ENCODE measurements at regions not wholly inside any gene's neighbourhood (a gene's known extent, or its start where the extent isn't known, plus 50 kb on each side); places are given as distances from the start of the nearest gene placed in this dataset.

DNA sequence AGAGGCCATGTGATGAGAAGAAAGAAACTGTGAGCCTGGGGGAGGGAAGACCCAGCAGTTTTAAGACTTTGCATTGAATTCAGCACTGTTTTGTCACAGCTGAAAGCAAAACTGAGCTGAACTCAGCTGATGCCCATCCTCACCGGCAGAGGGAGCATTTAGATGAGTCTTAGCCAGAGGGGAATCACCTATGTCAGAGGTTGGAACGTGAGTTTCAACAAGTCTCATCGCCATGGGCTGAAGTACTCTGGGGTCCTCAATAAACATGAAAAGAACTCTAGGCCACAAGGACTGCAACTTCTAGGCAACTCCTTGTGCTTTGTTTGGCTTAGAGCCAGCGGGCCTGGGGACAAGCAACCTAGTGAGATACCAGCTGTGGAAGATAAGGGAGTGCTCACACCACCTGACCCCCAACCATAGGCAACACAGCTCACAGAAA lies 324.5 kb downstream of the TBL1XR1 start (continued):
- no peak for TF ChIP-seq MECOM (CRISPR knock-in tag; IDR thresholded peaks at IDR 0.05)
- TF ChIP-seq ZNF217 (CRISPR knock-in tag; IDR thresholded peaks at IDR 0.05): no peak
- no peak for TF ChIP-seq GATAD2A (IDR thresholded peaks at IDR 0.05)
- no peak for TF ChIP-seq XRCC4 (IDR thresholded peaks at IDR 0.05; ENCODE audit: extremely low read depth, insufficient read depth, insufficient read length)
- TF ChIP-seq, protein P1, sequence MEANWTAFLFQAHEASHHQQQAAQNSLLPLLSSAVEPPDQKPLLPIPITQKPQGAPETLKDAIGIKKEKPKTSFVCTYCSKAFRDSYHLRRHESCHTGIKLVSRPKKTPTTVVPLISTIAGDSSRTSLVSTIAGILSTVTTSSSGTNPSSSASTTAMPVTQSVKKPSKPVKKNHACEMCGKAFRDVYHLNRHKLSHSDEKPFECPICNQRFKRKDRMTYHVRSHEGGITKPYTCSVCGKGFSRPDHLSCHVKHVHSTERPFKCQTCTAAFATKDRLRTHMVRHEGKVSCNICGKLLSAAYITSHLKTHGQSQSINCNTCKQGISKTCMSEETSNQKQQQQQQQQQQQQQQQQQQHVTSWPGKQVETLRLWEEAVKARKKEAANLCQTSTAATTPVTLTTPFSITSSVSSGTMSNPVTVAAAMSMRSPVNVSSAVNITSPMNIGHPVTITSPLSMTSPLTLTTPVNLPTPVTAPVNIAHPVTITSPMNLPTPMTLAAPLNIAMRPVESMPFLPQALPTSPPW (CRISPR knock-in tag; IDR thresholded peaks at IDR 0.05): no peak
- TF ChIP-seq IFI16 (CRISPR knock-in tag; IDR thresholded peaks at IDR 0.05): no peak
- TF ChIP-seq ADNP (tag; IDR thresholded peaks at IDR 0.05): no peak
- no peak for TF ChIP-seq ZNF3 (CRISPR knock-in tag; IDR thresholded peaks at IDR 0.05)
- TF ChIP-seq CREB1 (IDR thresholded peaks at IDR 0.05): no peak
- no peak for TF ChIP-seq CREB1 (CRISPR knock-in tag; IDR thresholded peaks at IDR 0.05)
- TF ChIP-seq FOXA3 (CRISPR knock-in tag; conservative IDR thresholded peaks at IDR 0.05 in 1 of 2, IDR thresholded peaks at IDR 0.05 in 1 of 2): no peak
- TF ChIP-seq TBL1XR1 (IDR thresholded peaks at IDR 0.05; ENCODE audit: low read length in 2 of 2): no peak
- TF ChIP-seq ZNF780A (CRISPR knock-in tag; IDR thresholded peaks at IDR 0.05): no peak
- TF ChIP-seq ZNF436 (CRISPR knock-in tag; IDR thresholded peaks at IDR 0.05): no peak
- TF ChIP-seq, protein P2, sequence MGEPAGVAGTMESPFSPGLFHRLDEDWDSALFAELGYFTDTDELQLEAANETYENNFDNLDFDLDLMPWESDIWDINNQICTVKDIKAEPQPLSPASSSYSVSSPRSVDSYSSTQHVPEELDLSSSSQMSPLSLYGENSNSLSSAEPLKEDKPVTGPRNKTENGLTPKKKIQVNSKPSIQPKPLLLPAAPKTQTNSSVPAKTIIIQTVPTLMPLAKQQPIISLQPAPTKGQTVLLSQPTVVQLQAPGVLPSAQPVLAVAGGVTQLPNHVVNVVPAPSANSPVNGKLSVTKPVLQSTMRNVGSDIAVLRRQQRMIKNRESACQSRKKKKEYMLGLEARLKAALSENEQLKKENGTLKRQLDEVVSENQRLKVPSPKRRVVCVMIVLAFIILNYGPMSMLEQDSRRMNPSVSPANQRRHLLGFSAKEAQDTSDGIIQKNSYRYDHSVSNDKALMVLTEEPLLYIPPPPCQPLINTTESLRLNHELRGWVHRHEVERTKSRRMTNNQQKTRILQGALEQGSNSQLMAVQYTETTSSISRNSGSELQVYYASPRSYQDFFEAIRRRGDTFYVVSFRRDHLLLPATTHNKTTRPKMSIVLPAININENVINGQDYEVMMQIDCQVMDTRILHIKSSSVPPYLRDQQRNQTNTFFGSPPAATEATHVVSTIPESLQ (CRISPR knock-in tag; IDR thresholded peaks at IDR 0.05): no peak
- TF ChIP-seq, protein P3, sequence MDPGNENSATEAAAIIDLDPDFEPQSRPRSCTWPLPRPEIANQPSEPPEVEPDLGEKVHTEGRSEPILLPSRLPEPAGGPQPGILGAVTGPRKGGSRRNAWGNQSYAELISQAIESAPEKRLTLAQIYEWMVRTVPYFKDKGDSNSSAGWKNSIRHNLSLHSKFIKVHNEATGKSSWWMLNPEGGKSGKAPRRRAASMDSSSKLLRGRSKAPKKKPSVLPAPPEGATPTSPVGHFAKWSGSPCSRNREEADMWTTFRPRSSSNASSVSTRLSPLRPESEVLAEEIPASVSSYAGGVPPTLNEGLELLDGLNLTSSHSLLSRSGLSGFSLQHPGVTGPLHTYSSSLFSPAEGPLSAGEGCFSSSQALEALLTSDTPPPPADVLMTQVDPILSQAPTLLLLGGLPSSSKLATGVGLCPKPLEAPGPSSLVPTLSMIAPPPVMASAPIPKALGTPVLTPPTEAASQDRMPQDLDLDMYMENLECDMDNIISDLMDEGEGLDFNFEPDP (CRISPR knock-in tag; IDR thresholded peaks at IDR 0.05): no peak
- TF ChIP-seq, protein P4, sequence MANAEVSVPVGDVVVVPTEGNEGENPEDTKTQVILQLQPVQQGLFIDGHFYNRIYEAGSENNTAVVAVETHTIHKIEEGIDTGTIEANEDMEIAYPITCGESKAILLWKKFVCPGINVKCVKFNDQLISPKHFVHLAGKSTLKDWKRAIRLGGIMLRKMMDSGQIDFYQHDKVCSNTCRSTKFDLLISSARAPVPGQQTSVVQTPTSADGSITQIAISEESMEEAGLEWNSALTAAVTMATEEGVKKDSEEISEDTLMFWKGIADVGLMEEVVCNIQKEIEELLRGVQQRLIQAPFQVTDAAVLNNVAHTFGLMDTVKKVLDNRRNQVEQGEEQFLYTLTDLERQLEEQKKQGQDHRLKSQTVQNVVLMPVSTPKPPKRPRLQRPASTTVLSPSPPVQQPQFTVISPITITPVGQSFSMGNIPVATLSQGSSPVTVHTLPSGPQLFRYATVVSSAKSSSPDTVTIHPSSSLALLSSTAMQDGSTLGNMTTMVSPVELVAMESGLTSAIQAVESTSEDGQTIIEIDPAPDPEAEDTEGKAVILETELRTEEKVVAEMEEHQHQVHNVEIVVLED (CRISPR knock-in tag; IDR thresholded peaks at IDR 0.05): no peak
- peak; percentile 12; the same call in 1 of the 2 replicates for TF ChIP-seq CBFA2T2 (conservative IDR thresholded peaks at IDR 0.05)
- TF ChIP-seq, protein P5, sequence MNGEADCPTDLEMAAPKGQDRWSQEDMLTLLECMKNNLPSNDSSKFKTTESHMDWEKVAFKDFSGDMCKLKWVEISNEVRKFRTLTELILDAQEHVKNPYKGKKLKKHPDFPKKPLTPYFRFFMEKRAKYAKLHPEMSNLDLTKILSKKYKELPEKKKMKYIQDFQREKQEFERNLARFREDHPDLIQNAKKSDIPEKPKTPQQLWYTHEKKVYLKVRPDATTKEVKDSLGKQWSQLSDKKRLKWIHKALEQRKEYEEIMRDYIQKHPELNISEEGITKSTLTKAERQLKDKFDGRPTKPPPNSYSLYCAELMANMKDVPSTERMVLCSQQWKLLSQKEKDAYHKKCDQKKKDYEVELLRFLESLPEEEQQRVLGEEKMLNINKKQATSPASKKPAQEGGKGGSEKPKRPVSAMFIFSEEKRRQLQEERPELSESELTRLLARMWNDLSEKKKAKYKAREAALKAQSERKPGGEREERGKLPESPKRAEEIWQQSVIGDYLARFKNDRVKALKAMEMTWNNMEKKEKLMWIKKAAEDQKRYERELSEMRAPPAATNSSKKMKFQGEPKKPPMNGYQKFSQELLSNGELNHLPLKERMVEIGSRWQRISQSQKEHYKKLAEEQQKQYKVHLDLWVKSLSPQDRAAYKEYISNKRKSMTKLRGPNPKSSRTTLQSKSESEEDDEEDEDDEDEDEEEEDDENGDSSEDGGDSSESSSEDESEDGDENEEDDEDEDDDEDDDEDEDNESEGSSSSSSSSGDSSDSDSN (IDR thresholded peaks at IDR 0.05; ENCODE audit: borderline replicate concordance in 1 of 2, low read depth in 2 of 2, low read length in 2 of 2): no peak

Data from K562 (cell line).